ENCODE measurements at regions not wholly inside any gene's neighbourhood (a gene's known extent, or its start where the extent isn't known, plus 50 kb on each side); places are given as distances from the start of the nearest gene placed in this dataset.

DNA sequence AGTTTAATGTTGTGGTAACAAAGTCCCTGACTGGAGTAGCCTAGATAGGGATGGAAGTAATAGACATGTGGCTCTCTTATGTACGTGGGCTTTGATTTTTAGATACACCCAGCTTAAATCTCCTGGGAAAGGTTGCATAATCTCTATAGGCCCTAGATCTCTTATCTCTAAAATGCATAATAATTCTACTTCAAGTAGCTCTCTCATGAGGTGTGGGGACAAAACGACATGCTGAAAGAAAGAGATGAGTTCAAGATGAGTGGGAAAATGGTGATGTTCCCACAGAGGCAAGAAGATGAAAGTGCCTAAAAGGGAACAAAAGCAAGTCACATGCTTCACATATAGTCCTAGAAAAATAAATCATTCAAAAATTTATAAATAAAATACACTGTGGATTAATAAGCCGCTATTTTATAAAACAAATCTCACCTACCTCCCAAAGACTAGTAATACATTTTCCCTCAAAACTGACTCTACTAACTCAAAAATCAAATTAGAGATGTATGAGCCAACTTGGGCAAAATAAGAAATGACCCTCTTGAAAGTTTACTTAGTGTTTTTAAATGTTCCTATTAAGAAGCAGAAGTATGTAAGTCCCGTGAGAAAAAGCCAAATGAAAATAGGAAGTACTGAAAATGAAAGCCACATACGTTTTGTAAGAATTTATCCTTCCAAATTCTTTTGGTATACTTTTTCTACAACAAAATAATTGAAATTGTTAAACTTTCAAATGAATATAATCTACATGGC lies 148.2 kb upstream of the ITGA4 start:
- FAIRE-seq, result no peak
- ATAC-seq, result no peak
- H3K27me3 ChIP-seq, result no peaks in the 10 kb centered on the region
- no peak for TF ChIP-seq CTCF (IDR thresholded peaks at IDR 0.05)
- 60 to 77% methylated on average over 5 of the region's 5 CpGs for WGBS, 2 donors
- intact Hi-C loops (cut with DNase I), result no loop called here
- DNase-seq, result no peak
- no peak overlapping the region for H3K4me3 ChIP-seq
- H3K4me1 ChIP-seq, result no peaks in the 10 kb centered on the region
- peak overlapping the region in 1 of 4 donors; percentile 16 for H3K27ac ChIP-seq
- no peaks in the 10 kb centered on the region for H3K36me3 ChIP-seq
- no peaks in the 10 kb centered on the region for H3K9me3 ChIP-seq

- Histone ChIP-seq H3K4me1 (no peaks in the 10 kb centered on the region), H3K9me3 (no peaks in the 10 kb centered on the region), H3K36me3 (no peaks in the 10 kb centered on the region), H3K4me3 (no peak overlapping the region), H3K27ac (peak overlapping the region in 1 of 4 donors; percentile 16), H3K27me3 (no peaks in the 10 kb centered on the region)
- TF ChIP-seq CTCF (IDR thresholded peaks at IDR 0.05), result no peak
- ATAC-seq, result no peak
- no peak for DNase-seq
- FAIRE-seq, result no peak
- intact Hi-C loops (cut with DNase I), result no loop called here
- WGBS, 2 donors, result 60 to 69% methylated on average over 4 of the region's 4 CpGs
Observed at GRCh38 chr2:181309586-181309985, 147.6 kb upstream of the ITGA4 start.

GRCh38 chr2:181310967-181311366 lies 146.2 kb upstream of the ITGA4 start:
- FAIRE-seq (no peak), ATAC-seq (no peak), DNase-seq (no peak)
- no peak for TF ChIP-seq CTCF (IDR thresholded peaks at IDR 0.05)
- Histone ChIP-seq H3K9me3 (no peaks in the 10 kb centered on the region), H3K27me3 (no peaks in the 10 kb centered on the region), H3K36me3 (no peaks in the 10 kb centered on the region), H3K4me3 (no peak overlapping the region), H3K4me1 (no peaks in the 10 kb centered on the region), H3K27ac (no peak overlapping the region)
- intact Hi-C loops (cut with DNase I), result no loop called here
- WGBS, 2 donors, result 92 to 95% methylated on average over 1 of the region's 1 CpG

DNA sequence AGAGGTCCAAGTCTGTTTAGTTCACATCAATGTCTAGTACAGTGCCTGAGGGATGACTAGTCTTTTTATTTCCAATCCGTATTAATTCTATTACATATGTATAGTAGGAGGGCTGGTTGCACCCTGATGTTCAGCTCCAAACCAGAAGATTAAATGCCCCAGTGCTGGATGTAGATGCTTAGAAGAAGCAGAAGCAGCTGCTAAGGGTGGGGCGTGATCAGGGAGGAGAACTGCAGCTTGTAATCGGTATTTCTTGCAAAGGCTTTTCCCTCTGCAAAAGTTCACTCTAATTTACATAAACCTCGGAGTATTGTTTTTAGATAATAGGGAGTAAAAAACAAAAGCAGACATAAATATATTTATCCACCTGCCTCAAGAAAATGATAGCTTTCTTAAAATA lies 145.3 kb upstream of the ITGA4 start:
- ATAC-seq (peak in 1 of 4 donors; percentile 51), DNase-seq (no peak), FAIRE-seq (no peak)
- no peak overlapping the region for H3K4me3 ChIP-seq
- no peaks in the 10 kb centered on the region for H3K36me3 ChIP-seq
- intact Hi-C loops (cut with DNase I), result no loop called here
- no peaks in the 10 kb centered on the region for H3K4me1 ChIP-seq
- no peaks in the 10 kb centered on the region for H3K9me3 ChIP-seq
- no peaks in the 10 kb centered on the region for H3K27me3 ChIP-seq
- TF ChIP-seq CTCF (IDR thresholded peaks at IDR 0.05), result no peak
- H3K27ac ChIP-seq, result peak overlapping the region in 1 of 4 donors; percentile 12
- 70 to 74% methylated on average over 4 of the region's 4 CpGs for WGBS, 2 donors

DNA sequence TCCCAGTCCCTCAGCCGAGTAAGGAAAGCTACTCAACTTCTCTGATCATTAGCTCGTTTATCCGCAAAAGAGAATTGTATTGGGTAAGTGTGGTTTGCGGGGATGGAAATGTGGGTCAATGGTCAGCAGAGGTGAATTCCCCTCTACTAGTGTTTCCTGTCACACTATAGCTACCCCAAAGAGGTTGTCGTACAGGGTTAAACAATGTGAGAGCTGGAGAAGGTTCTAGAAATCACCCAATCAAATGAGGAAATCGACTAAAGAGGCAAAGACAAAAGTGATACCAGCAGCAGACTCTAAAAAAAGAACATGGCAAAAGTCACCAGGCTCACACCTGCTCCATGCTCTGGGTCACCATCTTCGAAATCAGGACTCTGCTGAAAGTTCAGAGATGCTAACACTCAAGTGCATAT lies 144.7 kb upstream of the ITGA4 start:
- no peak for DNase-seq
- WGBS, 2 donors, result 69 to 79% methylated on average over 7 of the region's 7 CpGs

More for the DNA sequence above, 144.7 kb upstream of the ITGA4 start:
- no peaks in the 10 kb centered on the region for H3K36me3 ChIP-seq
- FAIRE-seq (no peak), ATAC-seq (no peak)
- no peaks in the 10 kb centered on the region for H3K9me3 ChIP-seq
- TF ChIP-seq CTCF (IDR thresholded peaks at IDR 0.05), result no peak
- H3K4me3 ChIP-seq, result no peak overlapping the region
- intact Hi-C loops (cut with DNase I), result no loop called here
- no peaks in the 10 kb centered on the region for H3K27me3 ChIP-seq
- peak overlapping the region in 1 of 4 donors; percentile 12 for H3K27ac ChIP-seq
- no peaks in the 10 kb centered on the region for H3K4me1 ChIP-seq
